ENCODE measurements at regions not wholly inside any gene's neighbourhood (a gene's known extent, or its start where the extent isn't known, plus 50 kb on each side); places are given as distances from the start of the nearest gene placed in this dataset.

GRCh38 chr20:17084909-17085308 is 141.9 kb upstream of the PCSK2 start:
- TF ChIP-seq POLR2A (IDR thresholded peaks at IDR 0.05) (no peak), CTCF (IDR thresholded peaks at IDR 0.05) (no peak)

All from vagina (tissue), 2 donors.